Calu3 (cell line): ENCODE measurements at regions not wholly inside any gene's neighbourhood (a gene's known extent, or its start where the extent isn't known, plus 50 kb on each side); places are given as distances from the start of the nearest gene placed in this dataset.

Experiments used
- BruUV-seq: library from RNA; stranded (reverse); fragments of 400-500 nt; replicated peaks from 2 replicates; lab custom pipeline; 2021; lab: Mats Ljungman, UMichigan
- CTCF ChIA-PET: fragments of 300-600 bp; sonication (Branson Sonifier 250); formaldehyde crosslinking; loops from one replicate; lab custom pipeline; 2022; ENCODE audit warnings: antibody characterized with exemption; lab: Charles Lee
- DNase-seq: peaks from one replicate; pipeline ENCODE4 v3.0.0; 2022
- H3K27ac Mint-ChIP-seq: one replicate; pipeline ENCODE4 v1.8.0; 2022; ENCODE audit warnings: mixed read lengths; ENCODE audit not compliant: unreplicated experiment
- H3K27me3 Mint-ChIP-seq: one replicate; pipeline ENCODE4 v1.8.0; 2022; ENCODE audit warnings: mixed read lengths; ENCODE audit not compliant: unreplicated experiment
- H3K36me3 Mint-ChIP-seq: one replicate; pipeline ENCODE4 v1.8.0; 2022; ENCODE audit warnings: mild to moderate bottlenecking, moderate library complexity, mixed read lengths; ENCODE audit not compliant: insufficient read depth, unreplicated experiment
- H3K4me1 Mint-ChIP-seq: one replicate; pipeline ENCODE4 v1.8.0; 2022; ENCODE audit warnings: mild to moderate bottlenecking, low read depth, mixed read lengths; ENCODE audit not compliant: unreplicated experiment
- H3K4me3 Mint-ChIP-seq: one replicate; pipeline ENCODE4 v1.8.0; 2022; ENCODE audit warnings: mild to moderate bottlenecking, low read depth, moderate library complexity, mixed read lengths; ENCODE audit not compliant: unreplicated experiment
- H3K9me3 Mint-ChIP-seq: one replicate; pipeline ENCODE4 v1.8.0; 2022; ENCODE audit warnings: low read depth, mixed read lengths; ENCODE audit not compliant: unreplicated experiment
- CTCF ChIP-seq: fragments of 200-600 bp; IDR thresholded peaks from one replicate; pipeline ENCODE4 v1.8.0; 2022; ENCODE audit warnings: antibody characterized with exemption; ENCODE audit not compliant: unreplicated experiment
- intact Hi-C: fragments of 100-400 bp; cut with micrococcal nuclease; formaldehyde crosslinking; loops from one replicate; pipeline ENCODE4 v1.10.0; 2022; ENCODE audit not compliant: unreplicated experiment

DNA sequence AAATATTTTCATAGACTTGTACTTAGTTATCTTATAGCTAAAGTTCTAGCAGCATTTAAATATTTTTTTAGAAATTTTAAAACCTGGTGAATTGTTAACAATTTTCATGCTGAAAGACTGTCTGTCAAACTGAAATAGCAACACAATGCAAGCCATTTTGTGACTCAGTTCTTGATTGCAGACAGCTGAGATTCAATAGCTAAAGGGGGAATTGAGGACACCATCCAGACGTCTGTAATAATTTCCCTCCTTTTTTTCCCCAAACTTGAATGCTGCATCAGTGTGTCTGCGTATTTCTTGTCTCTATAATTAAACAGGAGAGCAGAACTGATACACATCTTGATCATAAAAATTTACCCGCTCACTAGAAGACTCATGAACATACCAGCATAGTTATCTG, 468.3 kb downstream of the GBE1 start:
- no peaks in the 10 kb centered on the region for H3K9me3 Mint-ChIP-seq
- no peak for TF ChIP-seq CTCF
- H3K4me1 Mint-ChIP-seq: peaks cover 15% of the 10 kb centered on the region
- no peak overlapping the region for H3K4me3 Mint-ChIP-seq
- DNase-seq: no peak
- CTCF ChIA-PET: no interaction called here
- no TSS peak for BruUV-seq
- no peaks in the 10 kb centered on the region for H3K36me3 Mint-ChIP-seq
- no peak overlapping the region for H3K27ac Mint-ChIP-seq
- intact Hi-C loops: no loop called here
- H3K27me3 Mint-ChIP-seq: no peaks in the 10 kb centered on the region

DNA sequence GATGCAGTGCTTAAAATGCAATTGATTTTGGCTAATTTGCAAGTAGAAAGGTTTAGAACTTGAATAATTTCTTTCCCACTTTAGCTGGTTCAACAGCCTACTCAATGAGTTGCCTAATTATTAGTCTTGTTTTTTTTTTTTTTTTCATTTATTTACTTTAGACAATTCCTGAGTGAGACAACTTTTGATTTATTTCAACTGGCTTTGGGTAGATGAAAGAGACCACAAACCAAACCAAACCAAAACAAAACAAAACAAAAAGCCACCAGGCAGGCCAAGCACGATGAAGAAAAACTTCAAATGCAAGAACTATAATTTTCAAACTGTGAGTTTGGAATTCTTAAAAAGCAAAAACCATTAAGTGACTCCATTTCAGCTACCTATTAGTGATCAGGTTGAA, 469.9 kb downstream of the GBE1 start:
- Mint-ChIP-seq H3K36me3 (no peaks in the 10 kb centered on the region), H3K4me3 (no peak overlapping the region), H3K4me1 (peaks cover 7% of the 10 kb centered on the region), H3K9me3 (no peaks in the 10 kb centered on the region), H3K27ac (no peak overlapping the region), H3K27me3 (no peaks in the 10 kb centered on the region)
- no peak for DNase-seq
- intact Hi-C loops: no loop called here
- CTCF ChIA-PET: interaction anchor here (0.6 to 0.7 kb wide), 2 partner anchors 17 to 1936 kb away, joined by 3 to 4 read pairs; no protein-coding TSS in a partner anchor
- no TSS peak for BruUV-seq
- no peak for TF ChIP-seq CTCF

GRCh38 chr3:81289676-81290075, 471.8 kb downstream of the GBE1 start:
- H3K4me1 Mint-ChIP-seq: no peaks in the 10 kb centered on the region
- DNase-seq: no peak
- no peak for TF ChIP-seq CTCF
- H3K36me3 Mint-ChIP-seq: no peaks in the 10 kb centered on the region
- BruUV-seq: no TSS peak
- H3K27me3 Mint-ChIP-seq: no peaks in the 10 kb centered on the region
- H3K27ac Mint-ChIP-seq: no peak overlapping the region
- intact Hi-C loops: no loop called here
- CTCF ChIA-PET: no interaction called here
- H3K9me3 Mint-ChIP-seq: no peaks in the 10 kb centered on the region
- no peak overlapping the region for H3K4me3 Mint-ChIP-seq

- CTCF ChIA-PET: interaction anchor here (0.6 kb wide), 1 partner anchor 22 kb away, joined by 3 read pairs; no protein-coding TSS in a partner anchor
- peak overlapping the region; percentile 51 for H3K27ac Mint-ChIP-seq
- H3K4me1 Mint-ChIP-seq: peaks cover 39% of the 10 kb centered on the region
- no peaks in the 10 kb centered on the region for H3K27me3 Mint-ChIP-seq
- H3K9me3 Mint-ChIP-seq: no peaks in the 10 kb centered on the region
- TF ChIP-seq CTCF: no peak
- H3K4me3 Mint-ChIP-seq: peak overlapping the region; percentile 28
- no peaks in the 10 kb centered on the region for H3K36me3 Mint-ChIP-seq
- intact Hi-C loops: no loop called here
- no peak for DNase-seq
- no TSS peak for BruUV-seq
Observed at GRCh38 chr3:81279481-81280379, 481.7 kb downstream of the GBE1 start.
